ENCODE measurements at regions not wholly inside any gene's neighbourhood (a gene's known extent, or its start where the extent isn't known, plus 50 kb on each side); places are given as distances from the start of the nearest gene placed in this dataset.
"Not testable (repeated sequence)": the region's sequence is repeated elsewhere in the genome, so short reads cannot be mapped to it uniquely, and the experiment has no call there.

- TF ChIP-seq, protein P1, sequence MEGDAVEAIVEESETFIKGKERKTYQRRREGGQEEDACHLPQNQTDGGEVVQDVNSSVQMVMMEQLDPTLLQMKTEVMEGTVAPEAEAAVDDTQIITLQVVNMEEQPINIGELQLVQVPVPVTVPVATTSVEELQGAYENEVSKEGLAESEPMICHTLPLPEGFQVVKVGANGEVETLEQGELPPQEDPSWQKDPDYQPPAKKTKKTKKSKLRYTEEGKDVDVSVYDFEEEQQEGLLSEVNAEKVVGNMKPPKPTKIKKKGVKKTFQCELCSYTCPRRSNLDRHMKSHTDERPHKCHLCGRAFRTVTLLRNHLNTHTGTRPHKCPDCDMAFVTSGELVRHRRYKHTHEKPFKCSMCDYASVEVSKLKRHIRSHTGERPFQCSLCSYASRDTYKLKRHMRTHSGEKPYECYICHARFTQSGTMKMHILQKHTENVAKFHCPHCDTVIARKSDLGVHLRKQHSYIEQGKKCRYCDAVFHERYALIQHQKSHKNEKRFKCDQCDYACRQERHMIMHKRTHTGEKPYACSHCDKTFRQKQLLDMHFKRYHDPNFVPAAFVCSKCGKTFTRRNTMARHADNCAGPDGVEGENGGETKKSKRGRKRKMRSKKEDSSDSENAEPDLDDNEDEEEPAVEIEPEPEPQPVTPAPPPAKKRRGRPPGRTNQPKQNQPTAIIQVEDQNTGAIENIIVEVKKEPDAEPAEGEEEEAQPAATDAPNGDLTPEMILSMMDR (IDR thresholded peaks at IDR 0.05; ENCODE audit: low read depth, low read length, missing control alignments): no peak
- no peak for DNase-seq (ENCODE audit: extremely low read depth, low read depth)
- H3K4me3 ChIP-seq (replicated peaks; ENCODE audit: low read depth, low read length): no peak overlapping the region
Measured at GRCh38 chr9:107827884-107828283, 338.3 kb upstream of the KLF4 start.

DNA sequence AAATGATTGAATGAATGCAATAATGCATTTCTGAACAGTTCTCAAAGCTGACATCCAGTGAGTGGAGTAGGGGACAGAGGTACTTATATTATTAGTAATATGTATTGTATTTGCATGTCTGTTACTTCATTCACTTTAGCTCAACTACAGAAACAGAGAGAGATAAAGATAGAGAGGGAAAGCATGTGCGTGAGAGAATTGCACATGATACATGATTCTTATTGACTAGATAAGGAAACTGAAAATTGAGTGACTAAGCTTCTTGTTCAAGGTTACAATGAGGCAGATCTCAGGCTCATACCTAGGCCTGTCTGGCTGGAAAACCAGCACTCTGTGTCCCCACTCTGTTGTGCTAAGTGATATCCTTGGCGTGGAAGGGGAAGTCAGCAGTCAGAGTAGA lies 337.7 kb upstream of the KLF4 start:
- no peak overlapping the region for H3K4me3 ChIP-seq (replicated peaks; ENCODE audit: low read depth, low read length)
- TF ChIP-seq, protein P1 (IDR thresholded peaks at IDR 0.05; ENCODE audit: low read depth, low read length, missing control alignments): no peak
- DNase-seq (ENCODE audit: extremely low read depth, low read depth): no peak

DNA sequence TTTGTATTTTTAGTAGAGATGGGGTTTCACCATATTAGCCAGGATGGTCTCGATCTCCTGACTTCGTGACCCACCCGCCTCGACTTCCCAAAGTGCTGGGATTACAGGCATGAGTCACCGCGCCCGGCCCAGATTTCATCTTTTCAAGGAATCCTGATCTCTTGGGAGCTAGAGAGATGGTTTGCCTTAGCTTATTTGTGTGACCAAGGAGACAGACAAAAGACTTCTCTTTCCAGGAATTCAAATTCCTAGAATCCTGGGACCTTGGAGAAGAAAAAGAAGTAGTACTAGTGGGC lies 337.1 kb upstream of the KLF4 start:
- DNase-seq (ENCODE audit: extremely low read depth, low read depth); H3K4me3 ChIP-seq (replicated peaks; ENCODE audit: low read depth, low read length): not testable (repeated sequence)

DNA sequence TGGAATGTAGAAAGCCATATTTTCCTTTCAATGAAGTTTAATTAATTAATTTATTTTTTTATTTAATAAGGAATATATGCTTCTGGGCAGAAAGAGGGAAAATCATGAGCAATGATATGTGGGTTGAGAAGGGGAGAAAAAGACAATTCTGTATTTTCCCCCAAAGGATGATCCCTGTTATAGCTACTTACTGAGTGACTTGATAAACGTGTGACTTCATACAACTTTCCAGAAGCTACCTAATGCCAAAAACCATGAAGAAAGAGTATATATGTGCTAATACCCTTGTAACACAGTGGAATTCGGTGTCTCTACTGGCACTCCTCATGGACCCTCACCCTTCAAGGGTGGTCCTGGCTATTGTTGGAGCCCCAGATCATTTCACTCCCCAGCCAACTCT lies 335.0 kb upstream of the KLF4 start:
- TF ChIP-seq, protein P1 (IDR thresholded peaks at IDR 0.05; ENCODE audit: low read depth, low read length, missing control alignments): no peak
- no peak for DNase-seq (ENCODE audit: extremely low read depth, low read depth)
- no peak overlapping the region for H3K4me3 ChIP-seq (replicated peaks; ENCODE audit: low read depth, low read length)

- TF ChIP-seq, protein P1 (IDR thresholded peaks at IDR 0.05; ENCODE audit: low read depth, low read length, missing control alignments): no peak
- no peak for DNase-seq (ENCODE audit: extremely low read depth, low read depth)
- H3K4me3 ChIP-seq (replicated peaks; ENCODE audit: low read depth, low read length): no peak overlapping the region
Measured at GRCh38 chr9:107819772-107820565, 330.4 kb upstream of the KLF4 start.

GRCh38 chr9:107818503-107818829 lies 328.9 kb upstream of the KLF4 start:
- DNase-seq (ENCODE audit: extremely low read depth, low read depth); H3K4me3 ChIP-seq (replicated peaks; ENCODE audit: low read depth, low read length): not testable (repeated sequence)

- not testable (repeated sequence) for H3K4me3 ChIP-seq (replicated peaks; ENCODE audit: low read depth, low read length); DNase-seq (ENCODE audit: extremely low read depth, low read depth)
Measured at GRCh38 chr9:107817595-107818502, 328.3 kb upstream of the KLF4 start.

DNA sequence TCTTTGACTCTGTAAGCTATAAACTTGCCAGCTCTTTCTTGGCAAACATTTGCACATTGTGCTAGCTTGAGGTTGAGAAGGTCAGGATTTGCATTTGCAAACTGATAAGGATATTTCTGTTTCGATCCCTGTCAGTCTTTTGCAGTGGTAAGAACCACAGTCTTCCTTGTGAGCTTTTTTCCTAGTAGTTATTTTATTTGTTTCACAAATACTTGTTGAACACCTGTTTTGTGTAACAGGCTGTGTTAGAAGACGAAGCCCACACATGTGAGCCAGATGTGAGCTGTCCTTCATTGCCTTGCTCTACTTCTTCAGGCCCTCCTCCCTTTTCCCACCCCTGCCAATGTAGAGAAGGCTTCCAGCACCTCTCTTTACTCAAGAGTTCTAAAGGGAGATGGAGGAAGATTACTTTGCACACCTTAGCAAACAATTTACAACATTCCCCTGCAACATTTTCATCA lies 327.0 kb upstream of the KLF4 start:
- peak; percentile 75 for DNase-seq (ENCODE audit: extremely low read depth, low read depth)
- H3K4me3 ChIP-seq (replicated peaks; ENCODE audit: low read depth, low read length): no peak overlapping the region
- TF ChIP-seq, protein P1 (IDR thresholded peaks at IDR 0.05; ENCODE audit: low read depth, low read length, missing control alignments): no peak

Measured in HFF-Myc (cell line).